ENCODE measurements at regions not wholly inside any gene's neighbourhood (a gene's known extent, or its start where the extent isn't known, plus 50 kb on each side); places are given as distances from the start of the nearest gene placed in this dataset.
"Not testable (repeated sequence)": the region's sequence is repeated elsewhere in the genome, so short reads cannot be mapped to it uniquely, and the experiment has no call there.

GRCh38 chr4:150009533-150009932 lies 68.7 kb upstream of the DCLK2 start:
- no peak overlapping the region for H3K27ac ChIP-seq
- peaks cover 0 to 4% of the 10 kb centered on the region in 2 donors for H3K4me1 ChIP-seq
- intact Hi-C loops (cut with DNase I; ENCODE audit: low total_unique reads) = no loop called here
- no peaks in the 10 kb centered on the region for H3K27me3 ChIP-seq
- TF ChIP-seq CTCF (IDR thresholded peaks at IDR 0.05 in 4 of 5, conservative IDR thresholded peaks at IDR 0.05 in 1 of 5) (no peak), POLR2A (IDR thresholded peaks at IDR 0.05) (no peak)
- no peak for ATAC-seq
- DNase-seq = no peak
- in situ Hi-C loops (cut with MboI; ENCODE audit: low sequenced_read_pairs in 4 of 4) = loop anchor here (10.0 to 25.0 kb wide), 3 partner anchors 203 to 235 kb away; no protein-coding TSS in a partner anchor
- H3K4me3 ChIP-seq = no peak overlapping the region
- H3K9me3 ChIP-seq = no peaks in the 10 kb centered on the region
- H3K36me3 ChIP-seq = no peaks in the 10 kb centered on the region

GRCh38 chr4:150010525-150011126 lies 67.6 kb upstream of the DCLK2 start:
- DNase-seq (no peak), ATAC-seq (no peak)
- Histone ChIP-seq H3K4me3 (no peak overlapping the region), H3K4me1 (peaks cover 0 to 4% of the 10 kb centered on the region in 2 donors), H3K36me3 (no peaks in the 10 kb centered on the region), H3K27ac (no peak overlapping the region), H3K27me3 (no peaks in the 10 kb centered on the region), H3K9me3 (no peaks in the 10 kb centered on the region)
- in situ Hi-C loops (cut with MboI; ENCODE audit: low sequenced_read_pairs in 4 of 4) = loop anchor here in 2 of 4 donors (25.0 kb wide), 1 partner anchor 202 kb away; no protein-coding TSS in a partner anchor
- intact Hi-C loops (cut with DNase I; ENCODE audit: low total_unique reads) = loop anchor here (1.0 to 2.0 kb wide), 2 partner anchors 199 to 232 kb away; no protein-coding TSS in a partner anchor
- TF ChIP-seq POLR2A (IDR thresholded peaks at IDR 0.05) = no peak
- TF ChIP-seq CTCF (IDR thresholded peaks at IDR 0.05 in 4 of 5, conservative IDR thresholded peaks at IDR 0.05 in 1 of 5) = peak in 3 of 5 experiments; percentile 22 to 47 (median 32)

GRCh38 chr4:150012851-150013360 lies 65.3 kb upstream of the DCLK2 start:
- H3K27ac ChIP-seq = no peak overlapping the region
- H3K36me3 ChIP-seq = no peaks in the 10 kb centered on the region
- in situ Hi-C loops (cut with MboI; ENCODE audit: low sequenced_read_pairs in 4 of 4) = loop anchor here in 2 of 4 donors (25.0 kb wide), 1 partner anchor 199 kb away; no protein-coding TSS in a partner anchor
- no peak overlapping the region for H3K4me3 ChIP-seq
- H3K9me3 ChIP-seq = no peaks in the 10 kb centered on the region
- TF ChIP-seq CTCF (IDR thresholded peaks at IDR 0.05 in 4 of 5, conservative IDR thresholded peaks at IDR 0.05 in 1 of 5) (no peak), POLR2A (IDR thresholded peaks at IDR 0.05) (no peak)
- no peaks in the 10 kb centered on the region for H3K27me3 ChIP-seq
- H3K4me1 ChIP-seq = peaks cover 0 to 4% of the 10 kb centered on the region in 2 donors
- DNase-seq (no peak), ATAC-seq (no peak)
- intact Hi-C loops (cut with DNase I; ENCODE audit: low total_unique reads) = no loop called here

- H3K9me3 ChIP-seq; intact Hi-C loops (cut with DNase I; ENCODE audit: low total_unique reads); H3K4me3 ChIP-seq; H3K27ac ChIP-seq; H3K4me1 ChIP-seq; H3K27me3 ChIP-seq; DNase-seq; H3K36me3 ChIP-seq; ATAC-seq: not testable (repeated sequence)
- in situ Hi-C loops (cut with MboI; ENCODE audit: low sequenced_read_pairs in 4 of 4) = loop anchor here in 2 of 4 donors (25.0 kb wide), 1 partner anchor 196 kb away; no protein-coding TSS in a partner anchor
These were observed 62.3 kb upstream of the DCLK2 start for GRCh38 chr4:150015910-150016309.

GRCh38 chr4:150016621-150017020 lies 61.6 kb upstream of the DCLK2 start:
- H3K27ac ChIP-seq; H3K36me3 ChIP-seq; intact Hi-C loops (cut with DNase I; ENCODE audit: low total_unique reads); DNase-seq; H3K27me3 ChIP-seq; H3K9me3 ChIP-seq; H3K4me3 ChIP-seq; ATAC-seq; H3K4me1 ChIP-seq: not testable (repeated sequence)
- in situ Hi-C loops (cut with MboI; ENCODE audit: low sequenced_read_pairs in 4 of 4) = loop anchor here in 2 of 4 donors (25.0 kb wide), 1 partner anchor 196 kb away; no protein-coding TSS in a partner anchor

Measured in gastrocnemius medialis (tissue), 4 donors.